DND-41 (cell line): ENCODE measurements at regions not wholly inside any gene's neighbourhood (a gene's known extent, or its start where the extent isn't known, plus 50 kb on each side); places are given as distances from the start of the nearest gene placed in this dataset.

Experiments used
- CTCF ChIP-seq: IDR thresholded peaks from 2 replicates; pipeline ENCODE4 v1.5.1; 2012; ENCODE audit warnings: borderline replicate concordance, low read length, moderate library complexity, mild to moderate bottlenecking; ENCODE audit not compliant: poor library complexity, severe bottlenecking; ENCODE audit errors: extremely low read depth
- EZH2 ChIP-seq: IDR thresholded peaks from 3 replicates; pipeline ENCODE4 v1.6.1; 2012; ENCODE audit warnings: borderline replicate concordance, low read depth, mild to moderate bottlenecking, moderate library complexity, low read length, inconsistent platforms; ENCODE audit not compliant: severe bottlenecking

DNA sequence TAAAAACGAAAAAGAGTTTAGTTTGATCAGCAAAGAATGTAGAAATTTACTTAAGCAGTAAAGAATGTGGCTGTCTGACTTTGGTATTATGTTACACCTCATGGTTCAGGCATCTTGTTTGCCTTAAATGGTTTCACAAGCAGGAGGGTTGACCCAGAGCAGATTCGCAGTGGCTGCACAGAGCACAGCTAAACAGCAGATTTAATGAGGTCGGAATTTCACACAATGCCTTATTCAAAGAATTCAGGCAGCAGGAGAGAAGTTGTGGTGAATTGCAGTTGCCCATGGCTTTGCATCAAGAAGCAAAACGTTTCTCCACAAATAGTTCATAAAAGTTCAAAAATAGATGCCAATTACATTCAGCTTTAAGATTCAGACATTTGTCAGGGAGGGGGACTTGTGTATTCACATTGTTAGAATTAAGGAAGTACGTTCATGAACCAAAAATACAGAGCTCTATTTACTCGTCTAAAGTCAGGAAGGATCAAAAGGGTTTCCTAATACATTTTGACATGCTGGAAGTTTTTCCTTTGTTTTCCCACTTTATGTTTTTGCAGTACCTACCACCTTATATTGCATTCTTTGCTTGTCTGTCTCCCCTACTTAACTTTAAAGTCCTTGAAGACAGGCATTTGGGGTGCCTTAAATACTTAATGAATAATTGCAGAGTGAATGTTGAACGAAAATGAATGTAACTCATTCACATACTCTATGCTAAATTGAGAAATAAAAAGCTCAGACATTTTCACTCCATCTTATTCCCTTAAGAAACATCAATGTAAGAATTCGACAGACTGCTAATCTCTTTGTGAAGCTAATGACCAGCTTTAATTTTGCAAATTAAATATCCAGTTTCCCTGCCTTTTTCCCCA is 1163.6 kb upstream of the CITED2 start:
- no peak for TF ChIP-seq CTCF
- no peak for TF ChIP-seq EZH2
